Activated T-cell treated with anti-CD3 and anti-CD28 coated beads for 48 hours (primary cell): ENCODE measurements at regions not wholly inside any gene's neighbourhood (a gene's known extent, or its start where the extent isn't known, plus 50 kb on each side); places are given as distances from the start of the nearest gene placed in this dataset.
"Not testable (repeated sequence)": the region's sequence is repeated elsewhere in the genome, so short reads cannot be mapped to it uniquely, and the experiment has no call there.

Experiments used
- DNase-seq: peaks from one replicate; pipeline ENCODE4 v3.0.0-alpha.2; 2020; ENCODE audit warnings: low read depth

GRCh38 chr12:119931402-119931801 lies 54.3 kb upstream of the CIT start:
- no peak for DNase-seq

DNA sequence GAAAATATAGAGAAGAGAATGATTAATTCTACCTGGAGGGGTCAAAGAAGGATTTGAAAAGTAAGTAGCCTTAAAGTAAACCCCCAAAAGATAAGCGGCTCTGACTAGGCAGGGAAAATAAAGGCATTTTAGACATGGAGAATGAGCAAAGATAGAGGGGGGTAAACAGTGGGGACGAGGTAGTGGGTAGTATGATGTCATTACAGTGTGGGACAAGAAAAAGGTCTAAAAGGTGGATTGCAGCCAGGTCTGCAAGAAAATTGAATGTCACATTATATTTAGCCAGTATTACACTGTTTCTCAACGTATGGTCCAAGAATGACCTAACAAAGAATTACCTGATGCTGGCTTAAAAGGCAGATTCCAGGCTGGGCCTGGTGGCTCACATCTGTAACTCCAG lies 55.8 kb upstream of the CIT start:
- no peak for DNase-seq

DNA sequence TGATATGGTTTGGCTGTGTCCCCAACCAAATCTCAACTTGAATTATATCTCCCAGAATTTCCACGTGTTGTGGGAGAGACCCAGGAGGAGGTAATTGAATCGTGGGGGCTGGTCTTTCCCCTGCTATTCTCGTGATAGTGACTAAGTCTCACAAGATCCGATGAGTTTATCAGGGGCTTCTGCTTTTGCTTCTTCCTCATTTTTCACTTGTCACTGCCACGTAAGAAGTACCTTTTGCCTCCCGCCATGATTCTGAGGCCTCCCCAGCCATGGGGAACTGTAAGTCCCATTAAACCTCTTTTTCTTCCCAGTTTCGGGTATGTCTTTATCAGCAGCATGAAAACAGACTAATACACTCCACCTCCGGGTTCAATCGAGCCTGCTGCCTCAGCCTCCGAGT lies 54.3 kb upstream of the BICDL1 start:
- DNase-seq: not testable (repeated sequence)

GRCh38 chr12:119936705-119937311 lies 52.2 kb upstream of the BICDL1 start:
- DNase-seq: no peak

DNA sequence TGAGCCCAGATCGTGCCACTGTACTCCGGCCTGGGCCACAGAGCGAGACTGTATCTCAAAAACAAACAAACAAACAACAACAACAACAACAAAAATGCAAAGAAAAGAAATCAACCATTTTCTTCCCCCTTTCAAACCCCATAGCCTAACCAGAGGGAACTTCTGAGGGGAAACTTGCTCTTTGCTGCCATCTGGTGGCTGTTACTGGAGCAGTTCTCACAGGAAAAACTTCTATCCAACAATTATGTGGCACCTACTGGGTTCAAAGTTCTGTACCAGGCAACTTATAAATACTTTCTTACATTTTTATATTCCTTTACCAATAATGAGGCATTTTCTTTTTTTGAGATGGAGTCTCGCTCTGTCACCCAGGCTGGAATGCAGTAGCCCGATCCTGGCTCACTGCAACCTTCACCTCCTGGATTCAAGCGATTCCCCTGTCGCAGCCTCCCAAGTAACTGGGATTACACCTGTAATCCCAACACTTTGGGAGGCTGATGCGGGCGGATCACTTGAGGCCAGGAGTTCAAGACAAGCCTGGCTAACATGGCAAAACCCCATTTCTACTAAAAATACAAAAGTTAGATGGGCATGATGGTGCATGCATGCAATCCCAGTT lies 50.9 kb upstream of the BICDL1 start:
- DNase-seq: peak; percentile 40
